ENCODE measurements at regions not wholly inside any gene's neighbourhood (a gene's known extent, or its start where the extent isn't known, plus 50 kb on each side); places are given as distances from the start of the nearest gene placed in this dataset.
A peak's percentile ranks its signal among the peaks of the same experiment; 100 is the strongest.
"Not testable (repeated sequence)": the region's sequence is repeated elsewhere in the genome, so short reads cannot be mapped to it uniquely, and the experiment has no call there.

DNA sequence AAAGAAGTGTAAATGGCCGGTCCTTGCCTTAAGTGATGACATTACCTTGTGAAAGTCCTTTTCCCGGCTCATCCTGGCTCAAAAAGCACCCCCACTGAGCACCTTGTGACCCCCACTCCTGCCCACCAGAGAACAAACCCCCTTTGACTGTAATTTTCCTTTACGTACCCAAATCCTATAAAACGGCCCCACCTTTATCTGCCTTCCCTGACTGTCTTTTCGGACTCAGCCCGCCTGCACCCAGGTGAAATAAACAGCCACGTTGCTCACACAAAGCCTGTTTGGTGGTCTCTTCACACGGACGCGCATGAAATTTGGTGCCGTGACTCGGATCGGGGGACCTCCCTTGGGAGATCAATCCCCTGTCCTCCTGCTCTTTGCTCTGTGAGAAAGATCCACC, 112.4 kb downstream of the NPY start:
- not testable (repeated sequence) for DNase-seq

DNA sequence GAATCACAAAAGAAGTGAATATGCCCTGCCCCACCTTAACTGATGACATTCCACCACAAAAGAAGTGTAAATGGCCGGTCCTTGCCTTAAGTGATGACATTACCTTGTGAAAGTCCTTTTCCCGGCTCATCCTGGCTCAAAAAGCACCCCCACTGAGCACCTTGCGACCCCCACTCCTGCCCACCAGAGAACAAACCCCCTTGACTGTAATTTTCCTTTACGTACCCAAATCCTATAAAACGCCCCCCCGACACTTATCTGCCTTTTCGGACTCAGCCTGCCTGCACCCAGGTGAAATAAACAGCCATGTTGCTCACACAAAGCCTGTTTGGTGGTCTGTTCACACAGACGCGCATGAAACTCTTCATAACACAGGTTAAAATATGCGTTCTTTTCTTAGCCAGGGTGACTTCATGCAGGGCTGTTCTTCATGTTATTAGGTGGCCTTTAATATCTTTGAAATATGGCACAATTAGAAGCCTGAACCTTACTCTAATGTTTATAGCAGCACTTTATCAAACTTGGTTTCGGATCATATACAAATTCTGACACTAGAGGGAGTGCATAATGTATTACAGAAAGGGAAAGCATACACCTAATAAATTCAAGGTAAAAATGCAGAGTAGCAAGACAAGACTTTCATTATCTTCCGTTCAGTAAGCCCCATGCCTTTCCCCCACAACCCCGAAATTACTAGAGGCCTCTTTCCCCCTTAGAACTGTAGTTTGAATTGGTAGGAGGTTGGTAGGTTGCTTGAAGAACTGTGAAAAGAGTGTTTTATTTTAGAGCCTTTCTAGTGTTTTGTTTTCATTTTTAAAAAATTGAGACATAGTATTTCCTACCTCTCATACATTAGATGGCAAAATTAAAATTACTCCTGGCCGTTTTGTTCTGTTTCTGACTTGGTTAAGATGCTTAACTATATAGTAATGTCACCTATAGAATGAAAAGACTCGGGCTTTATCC, 117.9 kb downstream of the NPY start:
- DNase-seq, result peak in 2 of 6 experiments; percentile 9 to 39

DNA sequence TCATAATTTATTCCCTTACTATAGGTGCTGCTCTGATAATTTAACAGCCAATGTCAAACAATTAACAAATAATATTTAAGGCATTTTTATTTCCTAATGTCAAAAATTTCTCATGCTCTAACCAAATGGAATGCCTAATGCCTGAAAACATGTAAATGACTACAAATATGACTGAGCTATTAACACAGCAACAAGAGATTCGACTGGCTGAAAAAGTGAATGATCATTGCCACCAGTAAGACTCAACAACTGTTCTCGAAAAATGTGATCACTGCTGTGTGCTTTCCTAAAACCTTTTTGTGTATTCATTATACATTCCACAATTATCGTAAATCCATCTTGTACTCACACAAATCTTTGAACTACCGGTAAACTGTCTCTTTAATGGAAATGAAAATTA, 118.7 kb downstream of the NPY start:
- no peak for DNase-seq

DNA sequence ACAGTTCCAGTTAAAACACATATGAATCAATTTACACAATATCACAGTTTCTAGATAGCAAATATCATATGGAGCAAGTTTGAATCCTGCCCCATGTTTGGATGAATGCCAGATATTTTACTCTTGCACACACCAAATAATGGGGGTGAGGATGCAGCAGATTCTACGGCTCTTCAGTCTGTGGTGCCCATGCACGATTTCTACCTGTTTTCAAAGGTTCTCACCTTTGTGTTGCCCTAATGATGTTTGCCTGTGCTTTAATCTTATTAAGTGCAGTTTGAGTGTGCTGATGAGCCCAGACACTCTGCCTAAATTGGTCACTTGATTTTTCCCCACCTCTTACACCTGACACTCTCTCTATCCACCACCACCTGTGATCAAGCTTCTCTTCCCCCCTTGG, 119.6 kb downstream of the NPY start:
- DNase-seq, result no peak

DNA sequence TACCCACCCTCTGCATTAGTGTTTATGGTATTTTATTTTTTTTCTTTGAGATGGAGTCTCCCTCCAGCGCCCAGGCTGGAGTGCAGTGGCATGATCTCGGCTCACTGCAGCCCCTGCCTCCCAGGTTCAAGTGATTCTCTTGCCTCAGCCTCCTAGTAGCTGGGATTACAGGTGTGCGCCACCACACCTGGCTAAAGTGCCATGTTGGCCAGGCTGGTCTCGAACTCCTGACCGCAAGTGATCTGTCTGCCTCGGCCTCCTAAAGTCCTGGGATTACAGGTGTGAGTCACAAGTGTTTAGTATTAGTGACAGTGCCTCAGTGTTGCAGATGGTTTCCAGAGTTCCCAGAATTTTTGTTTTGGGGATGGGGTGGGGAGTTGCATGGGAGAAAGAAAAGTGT, 120.3 kb downstream of the NPY start:
- no peak for DNase-seq

DNA sequence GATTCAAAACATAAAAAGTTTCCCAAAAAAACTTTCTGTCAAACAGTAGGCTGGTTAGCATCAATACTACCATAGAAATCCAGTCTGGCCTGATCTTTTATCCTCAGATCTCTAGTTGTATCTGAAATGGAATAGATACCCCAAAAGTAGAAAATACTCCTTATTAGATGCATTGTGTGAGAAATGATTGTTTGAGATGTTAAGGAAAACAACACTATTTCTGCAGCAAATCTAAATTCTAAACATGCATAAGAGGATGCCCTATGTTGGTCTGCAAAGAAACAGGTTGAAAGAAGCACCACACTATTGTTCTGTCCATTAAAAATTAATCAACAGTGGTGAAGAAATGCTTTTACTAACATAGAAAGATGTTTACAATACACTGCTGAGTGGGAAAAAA, 121.0 kb downstream of the NPY start:
- no peak for DNase-seq

DNA sequence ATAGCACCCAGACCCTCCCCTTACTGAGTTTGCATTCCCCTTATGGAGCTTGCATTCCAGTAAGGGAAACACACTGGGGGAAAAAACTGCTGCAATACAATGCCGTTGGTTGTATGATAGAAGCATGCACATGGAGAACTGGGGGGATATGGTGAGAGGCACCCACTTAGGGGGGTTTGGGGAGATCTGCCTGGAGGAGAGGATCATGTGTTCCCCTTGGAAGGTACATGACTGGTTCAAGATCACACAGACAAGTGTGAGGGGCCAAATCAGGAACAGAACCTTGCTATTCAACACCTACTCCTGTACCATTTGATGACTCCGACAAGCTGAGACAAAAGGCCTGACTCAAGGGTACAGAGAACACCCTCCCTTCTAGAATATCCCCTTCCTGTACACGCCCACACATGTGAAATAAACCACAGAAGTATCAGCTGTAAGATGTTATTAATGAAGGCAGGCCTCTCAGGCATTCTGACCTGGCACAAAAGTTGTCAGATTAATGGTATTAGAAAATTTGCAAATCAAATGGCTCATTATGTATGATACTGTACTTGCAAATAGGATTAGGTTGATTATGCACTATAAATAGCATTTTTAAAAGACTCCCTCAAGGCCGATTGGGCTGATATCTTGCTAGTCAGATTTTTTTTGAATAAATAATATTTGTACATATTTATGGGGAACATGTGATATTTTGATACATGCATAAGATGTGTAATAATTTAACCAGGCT, 122.2 kb downstream of the NPY start:
- DNase-seq, result no peak

DNA sequence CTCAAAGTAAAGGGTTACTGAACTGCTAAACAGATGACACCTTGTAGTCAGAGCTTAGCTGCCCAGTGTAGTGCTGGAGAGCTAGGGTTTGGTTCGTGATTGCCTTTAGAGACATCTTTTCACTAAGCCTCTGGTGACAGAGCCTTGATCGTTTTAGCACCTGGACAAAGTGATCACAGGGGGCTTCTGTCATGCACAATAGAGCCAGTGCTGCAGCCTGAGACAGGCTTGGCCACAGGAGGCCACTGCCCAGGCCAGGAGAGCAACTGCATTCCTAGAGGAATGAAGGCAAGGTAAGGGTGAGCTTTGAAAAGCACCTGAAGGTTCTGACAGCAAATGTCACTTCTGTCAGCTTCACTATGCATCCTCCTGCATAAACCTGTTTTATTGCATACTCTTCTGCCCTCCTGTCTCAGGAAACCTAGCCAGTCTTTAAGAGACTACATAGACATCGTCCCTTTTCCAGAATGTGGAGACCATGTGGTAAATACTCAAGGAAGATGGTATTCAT, 122.9 kb downstream of the NPY start:
- no peak for DNase-seq

DNA sequence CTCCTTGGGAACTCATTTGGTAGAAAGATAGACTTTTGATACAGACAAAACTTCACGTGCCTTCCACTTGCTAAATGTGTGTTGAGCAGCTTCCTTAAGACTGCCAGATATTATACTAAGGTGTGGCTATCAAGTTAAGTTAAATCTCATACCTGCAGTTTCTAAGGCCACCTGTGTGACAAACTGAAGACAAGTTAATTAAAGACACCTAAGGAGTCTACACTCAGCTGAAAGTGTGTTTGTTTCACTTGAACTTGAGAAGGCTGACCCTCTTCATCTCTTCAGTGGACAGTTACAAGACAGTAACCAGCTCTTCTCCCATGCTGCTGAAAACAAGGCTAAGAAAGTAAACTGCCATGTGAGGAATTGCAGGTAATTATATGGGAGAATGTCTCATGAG, 124.0 kb downstream of the NPY start:
- no peak for DNase-seq

DNA sequence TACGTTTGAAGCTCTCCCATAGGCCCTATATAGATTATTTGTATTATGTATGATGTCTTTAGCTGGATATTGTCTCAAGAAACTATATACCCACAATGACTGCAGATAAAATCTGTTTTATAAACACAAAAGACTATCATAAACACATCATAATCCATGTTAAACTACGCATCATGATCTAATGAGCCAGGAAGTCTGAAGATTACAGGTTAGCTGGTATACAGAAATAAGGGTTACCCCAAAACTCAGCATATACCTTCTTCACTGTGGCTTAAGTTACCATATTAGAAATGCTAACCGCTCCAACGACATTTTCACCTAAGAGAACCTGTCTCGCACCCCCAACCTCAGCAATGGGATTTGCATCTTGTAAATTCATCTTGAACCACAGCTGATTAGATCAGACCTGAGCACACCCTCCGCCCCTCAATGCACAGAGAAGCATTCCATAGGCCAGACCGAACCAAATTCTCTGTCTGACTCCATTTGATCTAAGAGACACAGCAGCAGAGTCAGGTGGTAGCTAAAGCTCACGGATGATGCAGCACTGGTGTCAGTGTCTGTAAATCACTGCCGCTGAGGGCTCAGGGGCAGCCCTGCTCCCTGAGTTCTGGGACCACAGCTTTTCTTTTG, 124.9 kb downstream of the NPY start:
- no peak for DNase-seq

DNA sequence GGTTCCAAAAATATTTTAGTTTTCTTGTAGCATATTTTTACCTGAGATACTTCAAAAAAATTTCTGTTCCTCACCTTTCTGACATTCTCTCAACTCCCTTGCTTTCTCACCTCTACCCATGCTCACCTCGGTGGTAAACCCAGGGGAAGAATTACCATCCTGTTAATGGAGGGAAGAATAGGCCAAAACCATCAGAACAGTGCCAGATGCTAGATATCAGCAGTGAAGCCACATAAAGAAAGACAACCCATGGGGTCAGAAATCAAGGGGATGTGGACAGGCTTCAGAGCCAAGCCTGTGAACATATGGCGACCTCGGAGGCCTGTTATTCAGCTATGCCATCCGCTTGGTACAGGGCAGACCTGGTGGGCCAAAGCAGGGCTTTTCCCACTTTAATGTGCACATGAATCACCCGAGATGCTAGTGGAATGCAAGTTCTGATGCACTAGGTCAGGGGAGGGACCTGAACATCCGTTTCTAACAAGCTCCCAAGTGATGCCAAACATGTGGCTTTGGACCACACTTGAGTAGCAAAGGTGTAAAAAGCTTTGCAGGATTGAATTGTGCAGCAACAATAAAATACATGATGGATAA, 125.5 kb downstream of the NPY start:
- no peak for DNase-seq

DNA sequence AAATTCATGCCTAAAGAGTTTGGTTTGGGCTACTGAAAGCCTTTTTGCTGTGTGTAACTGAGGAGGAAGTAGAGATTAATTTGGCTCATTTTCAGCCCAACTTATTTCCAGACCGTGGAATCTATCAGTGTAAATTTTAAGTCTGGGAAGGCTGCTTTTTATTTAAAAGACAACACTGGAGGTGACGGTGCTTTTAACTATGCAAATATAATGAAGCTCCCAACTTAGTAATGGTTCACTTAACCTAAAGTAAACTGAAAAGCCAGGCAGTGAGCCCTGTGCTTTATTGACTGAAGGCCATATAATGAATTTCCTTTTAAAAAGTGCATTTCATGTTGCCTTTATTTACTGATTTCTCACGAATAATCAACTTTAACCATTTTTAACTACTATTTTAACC, 127.2 kb downstream of the NPY start:
- DNase-seq, result no peak

DNA sequence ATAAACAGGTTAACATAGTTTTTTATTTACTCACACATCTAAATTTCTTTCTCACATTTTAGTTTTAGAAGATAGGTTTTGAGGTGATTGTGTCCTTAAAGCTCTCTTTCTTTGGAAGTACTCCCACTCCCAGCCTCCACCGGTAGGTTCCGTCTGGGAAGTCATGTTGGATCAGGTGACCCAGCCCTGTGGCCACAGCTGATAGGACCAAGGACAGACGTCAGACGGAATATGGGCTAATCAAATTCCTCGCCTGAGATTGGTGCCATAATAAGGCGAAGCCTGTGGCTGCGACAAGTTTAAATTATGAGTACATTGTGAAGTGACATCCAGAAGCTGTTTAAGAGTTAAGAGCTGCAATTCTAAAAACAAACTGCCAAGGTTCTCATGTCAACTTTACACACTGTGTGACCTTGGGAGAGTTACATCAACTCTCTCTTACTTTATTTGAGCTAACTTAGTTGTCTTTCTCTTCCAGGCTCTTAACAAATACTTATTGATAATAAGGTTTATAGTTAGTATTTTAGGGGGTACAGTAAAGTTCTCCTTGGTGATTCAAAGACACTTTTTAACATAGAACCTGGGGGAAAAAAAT, 133.6 kb downstream of the NPY start:
- DNase-seq, result no peak

DNA sequence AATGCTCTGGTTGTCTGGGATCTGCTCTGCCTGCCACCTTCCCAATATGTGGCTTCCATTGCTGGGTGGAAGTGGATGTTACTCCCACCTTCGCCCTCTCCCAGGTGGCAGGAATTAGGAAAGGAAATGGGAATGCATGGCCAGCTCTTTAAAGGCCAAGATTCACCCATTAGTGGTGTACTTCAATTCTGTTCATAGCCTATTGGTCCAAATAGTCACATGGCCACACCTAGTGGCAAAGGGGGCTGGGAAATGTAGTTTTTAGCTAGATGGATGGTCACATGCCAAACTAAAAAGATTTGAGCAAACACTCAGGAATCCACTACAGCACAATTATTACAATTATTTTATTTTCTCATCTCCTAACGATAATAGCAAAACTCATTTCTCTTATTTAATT, 135.1 kb downstream of the NPY start:
- DNase-seq, result peak in 1 of 6 experiments; percentile 3

DNA sequence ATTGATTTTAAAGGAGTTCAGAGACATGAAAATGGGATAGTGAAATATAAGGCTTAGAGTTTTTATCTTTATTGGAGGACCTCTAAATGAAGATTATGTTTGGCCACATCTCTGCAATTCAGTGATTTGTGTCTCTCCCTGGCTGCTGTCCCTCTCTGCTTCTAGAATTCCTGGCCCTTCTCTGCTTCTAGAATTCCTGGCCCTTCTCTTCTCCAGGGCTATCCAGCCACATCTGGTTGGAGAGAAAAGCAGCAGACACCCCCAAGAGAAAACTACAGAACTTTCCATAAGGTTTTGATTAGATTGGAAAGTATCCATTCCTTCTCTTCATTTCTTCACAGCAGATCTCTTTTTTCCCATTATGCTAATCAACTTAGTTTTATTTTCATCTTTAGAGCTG, 135.5 kb downstream of the NPY start:
- DNase-seq, result no peak

DNA sequence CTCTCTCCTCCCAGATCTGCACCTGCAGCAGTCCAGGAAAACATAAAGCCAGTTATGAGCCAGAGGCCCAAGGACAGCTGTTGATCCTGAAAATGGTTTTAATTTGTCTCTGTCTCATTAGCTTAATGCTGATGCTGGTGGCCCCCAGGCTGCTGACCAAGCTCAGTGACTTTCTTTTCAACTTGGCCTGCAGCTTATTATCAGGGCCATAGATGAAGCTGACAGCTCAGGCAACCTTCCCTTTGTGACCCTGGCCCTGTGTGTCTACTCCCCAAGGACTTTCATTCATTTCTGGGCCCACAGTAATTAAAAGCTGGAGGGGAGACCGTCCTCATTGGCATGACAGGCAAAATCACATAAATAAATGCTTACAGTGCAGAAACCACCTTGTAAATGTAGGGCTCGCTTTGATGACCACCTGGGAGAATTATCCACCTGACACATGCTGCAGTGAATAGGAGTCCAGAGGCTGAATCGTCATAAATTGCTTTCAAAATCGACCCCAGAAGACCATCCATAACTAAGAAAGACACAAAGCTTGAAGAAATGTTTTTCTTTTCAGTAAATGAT, 138.5 kb downstream of the NPY start:
- DNase-seq, result no peak

DNA sequence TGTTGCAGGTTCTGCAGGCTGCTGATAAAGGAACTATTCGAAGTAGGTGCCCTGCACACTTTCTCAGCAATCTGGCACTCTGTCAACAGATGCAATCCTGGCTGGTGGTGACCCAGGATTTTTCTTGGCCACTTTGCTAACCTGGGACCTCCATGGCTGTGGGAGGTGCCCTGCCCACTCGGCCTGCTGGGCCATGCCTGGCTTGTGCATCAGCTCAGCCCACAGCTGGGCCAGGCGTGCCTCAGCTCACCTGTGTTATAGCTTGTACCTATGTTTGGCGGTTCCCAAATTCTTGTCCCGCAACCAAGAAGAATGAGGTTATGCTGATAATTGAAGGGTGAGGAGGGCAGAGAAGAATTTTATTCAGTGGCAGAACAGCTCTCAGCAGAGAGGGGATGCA, 141.7 kb downstream of the NPY start:
- no peak for DNase-seq

DNA sequence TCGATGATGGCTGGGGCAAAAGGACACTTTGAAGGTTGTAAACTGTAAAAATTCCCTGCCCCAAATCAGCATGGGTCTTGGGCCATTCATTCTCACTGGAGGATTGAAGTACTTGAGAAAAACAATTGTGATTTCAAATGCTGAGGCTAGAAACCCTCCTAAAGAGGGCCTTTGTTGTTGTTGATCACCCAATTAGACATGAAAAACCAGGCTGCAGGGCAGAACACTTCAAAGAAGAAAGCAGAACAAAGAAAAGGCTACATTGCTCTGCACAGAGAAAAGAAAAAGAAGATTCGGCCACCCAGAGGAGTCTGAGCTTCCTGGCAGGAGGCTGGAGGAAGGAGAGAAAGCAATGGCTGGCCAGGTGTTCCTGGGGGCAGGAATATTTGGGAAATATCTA, 143.1 kb downstream of the NPY start:
- DNase-seq, result no peak

DNA sequence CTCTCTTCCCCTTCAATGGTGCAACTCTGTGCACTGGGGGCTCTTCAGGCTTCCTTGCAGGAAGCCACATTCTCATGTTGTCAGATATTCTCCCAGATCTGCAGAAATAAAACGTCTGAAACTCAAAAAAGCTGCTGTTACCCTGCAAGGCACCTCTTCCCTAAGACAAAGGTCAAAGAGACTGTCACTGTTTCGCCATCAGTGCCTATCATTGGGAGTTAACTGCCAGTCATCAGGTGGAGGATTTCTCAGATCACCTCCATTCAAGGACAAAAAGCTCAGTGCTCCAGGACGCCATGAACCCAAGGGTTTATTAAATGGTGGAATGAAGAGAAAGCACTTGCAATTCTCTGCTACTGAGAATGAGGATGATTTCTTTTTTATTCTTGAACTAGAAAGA, 144.6 kb upstream of the PALS2 start:
- DNase-seq, result no peak

DNA sequence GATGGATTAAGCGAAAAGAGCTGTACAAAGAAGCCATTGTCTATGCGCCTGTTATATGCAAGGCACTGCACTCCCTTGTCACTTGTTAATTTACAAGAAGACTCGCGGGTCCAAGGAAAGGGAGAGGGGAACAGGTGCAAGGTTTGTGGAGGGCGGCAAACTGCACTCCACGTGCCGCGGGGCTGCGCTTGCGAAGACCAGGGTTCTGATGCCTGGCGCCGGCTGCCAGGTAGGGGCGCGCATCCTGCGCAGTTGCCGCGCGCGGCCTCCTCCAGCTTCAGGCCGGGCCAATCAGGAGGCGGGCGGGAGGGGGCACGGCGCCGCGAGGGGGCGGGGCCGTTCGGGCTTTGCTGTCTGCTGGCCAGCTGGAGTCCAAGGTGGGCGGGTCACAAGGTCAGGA, 140.6 kb upstream of the PALS2 start:
- DNase-seq, result no peak

DNA sequence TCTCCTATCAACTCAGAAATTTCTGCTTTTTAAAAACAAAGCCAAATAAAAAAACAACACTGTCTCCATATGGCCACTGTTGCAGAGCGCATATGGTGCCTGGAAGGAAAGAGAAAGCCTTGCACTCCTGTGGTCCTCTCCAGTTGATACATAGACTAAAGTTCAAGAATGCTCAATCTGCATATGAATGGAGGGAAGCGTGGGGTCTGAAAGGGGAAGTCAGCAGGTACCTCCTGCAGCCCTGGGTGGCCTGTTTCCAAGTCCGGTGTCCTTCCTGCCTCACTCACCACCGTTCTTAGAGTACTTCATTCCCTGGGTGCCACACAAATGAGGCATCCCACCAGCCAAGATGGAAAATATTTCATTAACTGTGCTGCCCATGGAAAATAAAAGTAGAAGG, 138.3 kb upstream of the PALS2 start:
- DNase-seq, result no peak

Measured in stimulated activated naive CD4-positive, alpha-beta T cell (primary cell).